NCI-H345 treated with DMSO at 0.1 percent for 48 hours (cell line): ENCODE measurements at regions not wholly inside any gene's neighbourhood (a gene's known extent, or its start where the extent isn't known, plus 50 kb on each side); places are given as distances from the start of the nearest gene placed in this dataset.

Experiments used
- DNase-seq: peaks from one replicate; lab custom pipeline; 2025; ENCODE audit not compliant: unreplicated experiment; lab: John Stamatoyannopoulos, UW

GRCh38 chr12:24021164-24021502 lies 71.7 kb upstream of the SOX5 start:
- no peak for DNase-seq

- no peak for DNase-seq
Observed at GRCh38 chr12:24020397-24021163, 71.1 kb upstream of the SOX5 start.

DNA sequence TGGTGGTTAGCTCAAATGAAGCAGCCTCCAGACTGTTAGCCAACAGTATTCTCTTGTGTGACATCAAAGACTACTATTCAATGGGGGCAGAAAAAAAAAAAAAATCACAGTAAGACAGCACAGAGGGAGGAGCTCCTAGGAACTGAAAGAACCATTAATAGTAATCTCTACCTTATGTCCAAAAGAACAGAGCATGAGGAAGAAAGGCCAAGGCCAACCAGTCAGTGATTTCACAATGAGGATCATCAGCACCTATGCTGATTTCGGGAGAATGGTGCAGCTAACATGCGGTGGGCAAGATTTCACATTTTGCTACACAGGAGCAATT lies 66.3 kb upstream of the SOX5 start:
- no peak for DNase-seq

DNA sequence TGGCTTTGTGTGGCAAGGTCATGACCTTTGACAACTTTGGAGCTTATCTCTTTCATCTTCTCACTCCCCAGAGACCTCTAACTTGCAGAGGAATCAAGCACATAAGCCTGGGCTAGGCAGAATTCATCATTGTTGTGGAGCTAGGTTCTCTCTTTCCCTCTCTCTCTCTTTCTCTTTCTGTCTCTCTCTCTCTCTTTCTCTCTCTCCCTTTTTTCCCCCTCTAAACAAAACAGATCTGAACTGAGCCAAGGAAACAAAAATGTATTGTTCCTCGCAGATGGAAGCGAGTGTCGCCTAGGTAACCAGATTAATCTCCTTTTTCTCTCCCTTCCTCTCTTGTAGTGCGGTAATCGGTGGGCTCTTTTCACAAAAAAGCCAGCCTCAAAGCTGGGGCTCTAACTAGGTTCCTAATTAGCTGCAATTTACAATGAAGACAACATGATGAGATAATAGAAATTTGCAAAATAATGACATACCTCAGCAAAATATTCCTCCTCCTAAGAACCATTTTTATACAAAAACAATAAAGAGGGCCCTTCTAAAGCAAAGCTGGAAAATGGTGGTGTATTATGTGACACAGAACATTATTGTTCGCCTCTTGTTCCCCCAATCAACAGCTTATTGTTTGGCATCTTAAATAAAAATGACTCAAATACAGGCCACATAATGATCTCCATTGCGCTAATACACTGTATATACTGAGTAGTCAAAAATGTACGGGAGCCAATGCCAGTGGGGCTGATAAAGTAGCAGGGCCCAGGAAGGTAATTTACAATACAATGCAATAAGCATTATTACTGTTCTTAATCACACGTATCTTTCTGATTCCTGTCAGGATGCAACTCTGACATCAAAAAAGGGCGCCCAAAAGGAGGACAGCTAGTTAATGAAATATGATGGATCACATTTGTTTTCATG lies 65.7 kb upstream of the SOX5 start:
- no peak for DNase-seq

GRCh38 chr12:24014240-24014639 lies 64.8 kb upstream of the SOX5 start:
- no peak for DNase-seq

GRCh38 chr12:24012528-24012927 lies 63.1 kb upstream of the SOX5 start:
- DNase-seq = no peak

DNA sequence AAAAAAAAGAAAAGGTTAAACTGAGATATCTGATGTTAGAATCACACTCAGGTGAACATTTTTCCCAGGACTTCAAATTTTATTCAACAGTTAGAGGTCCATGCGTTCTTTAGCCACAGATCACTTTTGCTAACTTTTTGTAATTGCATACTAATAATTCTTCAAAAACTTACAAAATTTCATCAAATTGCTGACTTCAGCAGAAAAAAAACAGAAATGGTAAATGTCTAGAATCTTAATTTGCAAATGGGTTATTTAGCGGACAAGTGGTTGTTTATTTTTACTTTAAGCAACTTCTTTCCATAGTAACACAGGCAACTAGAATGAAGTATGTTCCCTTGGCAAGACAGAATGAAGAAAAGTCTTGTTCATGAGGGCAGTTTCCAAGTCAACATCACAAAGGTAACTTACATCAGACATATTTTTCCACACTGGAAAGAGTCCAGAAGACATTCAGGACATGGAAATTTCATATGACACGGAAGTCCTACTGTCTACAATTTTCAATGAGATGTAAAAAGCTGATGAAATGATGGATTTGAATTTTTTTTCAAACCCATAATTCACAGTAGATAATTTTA lies 62.5 kb upstream of the SOX5 start:
- DNase-seq = no peak

DNA sequence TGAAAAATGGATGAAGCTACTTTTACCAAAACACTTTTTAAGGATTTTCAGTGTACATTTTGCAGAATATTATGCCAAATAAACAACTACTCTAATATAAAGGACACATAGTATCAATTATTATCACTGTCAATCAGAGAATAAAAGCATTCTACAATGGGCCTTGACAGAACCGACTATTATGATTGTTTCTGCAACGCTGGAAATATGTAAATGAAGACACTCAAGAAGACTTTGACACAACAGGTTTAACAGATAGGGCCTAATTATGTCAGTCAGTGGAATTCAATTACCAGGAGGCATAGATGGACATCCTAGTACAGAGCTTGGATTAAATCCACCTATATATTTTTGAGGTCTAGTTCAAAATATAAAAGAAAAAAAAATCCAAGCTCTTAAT lies 58.7 kb upstream of the SOX5 start:
- no peak for DNase-seq
